ENCODE measurements at regions not wholly inside any gene's neighbourhood (a gene's known extent, or its start where the extent isn't known, plus 50 kb on each side); places are given as distances from the start of the nearest gene placed in this dataset.

DNA sequence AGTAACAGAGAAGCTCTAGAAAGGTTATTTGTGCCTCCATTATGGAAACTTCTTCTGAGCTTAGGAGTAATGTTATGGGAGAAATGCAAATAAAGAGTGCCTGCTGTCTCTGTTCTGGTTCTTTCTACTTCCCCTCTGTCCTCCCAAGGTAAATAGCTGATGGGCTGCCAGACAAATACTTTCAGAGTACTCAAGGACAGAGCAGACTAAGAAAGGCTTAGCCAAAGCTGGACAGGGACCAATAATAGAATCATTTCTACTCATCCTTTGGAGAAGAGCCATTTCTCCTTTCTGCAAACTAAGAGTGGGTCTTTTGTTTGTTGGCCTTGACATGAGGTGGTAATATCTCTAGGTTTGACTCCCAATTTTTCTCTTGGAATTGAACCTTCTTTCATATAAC is 136.1 kb downstream of the MID1IP1 start:
- no peak for ATAC-seq
- TF ChIP-seq, protein P1, sequence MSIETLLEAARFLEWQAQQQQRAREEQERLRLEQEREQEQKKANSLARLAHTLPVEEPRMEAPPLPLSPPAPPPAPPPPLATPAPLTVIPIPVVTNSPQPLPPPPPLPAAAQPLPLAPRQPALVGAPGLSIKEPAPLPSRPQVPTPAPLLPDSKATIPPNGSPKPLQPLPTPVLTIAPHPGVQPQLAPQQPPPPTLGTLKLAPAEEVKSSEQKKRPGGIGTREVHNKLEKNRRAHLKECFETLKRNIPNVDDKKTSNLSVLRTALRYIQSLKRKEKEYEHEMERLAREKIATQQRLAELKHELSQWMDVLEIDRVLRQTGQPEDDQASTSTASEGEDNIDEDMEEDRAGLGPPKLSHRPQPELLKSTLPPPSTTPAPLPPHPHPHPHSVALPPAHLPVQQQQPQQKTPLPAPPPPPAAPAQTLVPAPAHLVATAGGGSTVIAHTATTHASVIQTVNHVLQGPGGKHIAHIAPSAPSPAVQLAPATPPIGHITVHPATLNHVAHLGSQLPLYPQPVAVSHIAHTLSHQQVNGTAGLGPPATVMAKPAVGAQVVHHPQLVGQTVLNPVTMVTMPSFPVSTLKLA (conservative IDR thresholded peaks at IDR 0.05): no peak
- TF ChIP-seq CEBPB (tag; IDR thresholded peaks at IDR 0.05) (no peak), PHF20 (IDR thresholded peaks at IDR 0.05; ENCODE audit: partially characterized antibody) (no peak), KDM4B (IDR thresholded peaks at IDR 0.05; ENCODE audit: borderline replicate concordance in 2 of 2, low read depth in 1 of 2) (no peak), TARDBP (IDR thresholded peaks at IDR 0.05) (no peak), FOXK2 (conservative IDR thresholded peaks at IDR 0.05 in 1 of 2, IDR thresholded peaks at IDR 0.05 in 1 of 2; ENCODE audit: low read depth in 2 of 2) (no peak)
- TF ChIP-seq, protein P2, sequence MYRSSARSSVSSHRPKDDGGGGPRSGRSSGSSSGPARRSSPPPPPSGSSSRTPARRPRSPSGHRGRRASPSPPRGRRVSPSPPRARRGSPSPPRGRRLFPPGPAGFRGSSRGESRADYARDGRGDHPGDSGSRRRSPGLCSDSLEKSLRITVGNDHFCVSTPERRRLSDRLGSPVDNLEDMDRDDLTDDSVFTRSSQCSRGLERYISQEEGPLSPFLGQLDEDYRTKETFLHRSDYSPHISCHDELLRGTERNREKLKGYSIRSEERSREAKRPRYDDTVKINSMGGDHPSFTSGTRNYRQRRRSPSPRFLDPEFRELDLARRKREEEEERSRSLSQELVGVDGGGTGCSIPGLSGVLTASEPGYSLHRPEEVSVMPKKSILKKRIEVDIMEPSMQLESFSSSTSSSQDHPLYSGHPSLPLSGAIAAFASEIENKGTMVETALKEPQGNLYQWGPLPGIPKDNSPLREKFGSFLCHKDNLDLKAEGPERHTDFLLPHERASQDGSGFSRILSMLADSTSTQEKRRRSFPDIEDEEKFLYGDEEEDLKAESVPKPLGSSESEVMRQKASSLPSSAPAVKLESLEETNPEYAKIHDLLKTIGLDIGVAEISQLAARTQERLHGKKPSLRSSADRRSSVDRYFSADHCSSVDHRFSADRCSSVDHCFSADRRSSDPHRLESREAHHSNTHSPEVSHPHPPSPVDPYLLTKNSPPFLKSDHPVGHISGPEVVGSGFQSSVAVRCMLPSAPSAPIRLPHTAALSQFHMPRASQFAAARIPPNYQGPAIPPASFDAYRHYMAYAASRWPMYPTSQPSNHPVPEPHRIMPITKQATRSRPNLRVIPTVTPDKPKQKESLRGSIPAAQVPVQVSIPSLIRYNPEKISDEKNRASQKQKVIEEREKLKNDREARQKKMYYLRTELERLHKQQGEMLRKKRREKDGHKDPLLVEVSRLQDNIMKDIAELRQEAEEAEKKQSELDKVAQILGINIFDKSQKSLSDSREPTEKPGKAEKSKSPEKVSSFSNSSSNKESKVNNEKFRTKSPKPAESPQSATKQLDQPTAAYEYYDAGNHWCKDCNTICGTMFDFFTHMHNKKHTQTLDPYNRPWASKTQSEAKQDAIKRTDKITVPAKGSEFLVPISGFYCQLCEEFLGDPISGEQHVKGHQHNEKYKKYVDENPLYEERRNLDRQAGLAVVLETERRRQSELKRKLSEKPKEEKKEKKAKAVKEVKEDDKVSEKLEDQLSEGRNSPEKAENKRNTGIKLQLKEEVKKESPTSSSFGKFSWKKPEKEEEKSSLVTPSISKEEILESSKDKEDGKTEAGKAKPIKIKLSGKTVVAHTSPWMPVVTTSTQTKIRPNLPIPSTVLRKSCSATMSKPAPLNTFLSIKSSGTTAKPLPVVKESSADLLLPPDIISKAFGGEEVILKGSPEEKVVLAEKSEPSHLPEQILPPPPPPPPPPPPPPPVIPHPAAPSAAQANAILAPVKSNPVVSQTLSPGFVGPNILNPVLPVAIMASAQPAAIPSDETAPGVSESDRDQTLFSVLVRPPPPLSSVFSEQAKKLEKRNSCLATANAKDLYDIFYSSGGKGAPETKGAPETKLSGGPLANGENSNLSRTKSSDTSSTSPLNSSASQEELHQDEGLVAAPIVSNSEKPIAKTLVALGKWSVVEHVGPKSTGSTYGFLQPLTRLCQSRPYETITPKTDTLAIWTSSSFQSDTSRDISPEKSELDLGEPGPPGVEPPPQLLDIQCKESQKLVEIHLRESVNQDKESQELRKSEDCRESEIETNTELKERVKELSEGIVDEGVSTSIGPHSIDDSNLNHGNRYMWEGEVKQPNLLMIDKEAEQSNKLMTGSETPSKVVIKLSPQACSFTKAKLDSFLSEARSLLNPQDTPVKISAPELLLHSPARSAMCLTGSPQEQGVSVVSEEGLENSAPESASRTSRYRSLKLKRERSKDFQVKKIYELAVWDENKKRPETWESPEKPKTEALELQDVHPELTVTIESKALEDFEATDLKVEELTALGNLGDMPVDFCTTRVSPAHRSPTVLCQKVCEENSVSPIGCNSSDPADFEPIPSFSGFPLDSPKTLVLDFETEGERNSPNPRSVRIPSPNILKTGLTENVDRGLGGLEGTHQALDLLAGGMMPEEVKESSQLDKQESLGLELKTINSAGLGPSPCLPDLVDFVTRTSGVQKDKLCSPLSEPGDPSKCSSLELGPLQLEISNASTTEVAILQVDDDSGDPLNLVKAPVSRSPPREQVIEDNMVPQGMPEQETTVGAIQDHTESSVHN (IDR thresholded peaks at IDR 0.05; ENCODE audit: borderline replicate concordance in 1 of 2, low read depth in 1 of 2): no peak
- TF ChIP-seq, protein P3, sequence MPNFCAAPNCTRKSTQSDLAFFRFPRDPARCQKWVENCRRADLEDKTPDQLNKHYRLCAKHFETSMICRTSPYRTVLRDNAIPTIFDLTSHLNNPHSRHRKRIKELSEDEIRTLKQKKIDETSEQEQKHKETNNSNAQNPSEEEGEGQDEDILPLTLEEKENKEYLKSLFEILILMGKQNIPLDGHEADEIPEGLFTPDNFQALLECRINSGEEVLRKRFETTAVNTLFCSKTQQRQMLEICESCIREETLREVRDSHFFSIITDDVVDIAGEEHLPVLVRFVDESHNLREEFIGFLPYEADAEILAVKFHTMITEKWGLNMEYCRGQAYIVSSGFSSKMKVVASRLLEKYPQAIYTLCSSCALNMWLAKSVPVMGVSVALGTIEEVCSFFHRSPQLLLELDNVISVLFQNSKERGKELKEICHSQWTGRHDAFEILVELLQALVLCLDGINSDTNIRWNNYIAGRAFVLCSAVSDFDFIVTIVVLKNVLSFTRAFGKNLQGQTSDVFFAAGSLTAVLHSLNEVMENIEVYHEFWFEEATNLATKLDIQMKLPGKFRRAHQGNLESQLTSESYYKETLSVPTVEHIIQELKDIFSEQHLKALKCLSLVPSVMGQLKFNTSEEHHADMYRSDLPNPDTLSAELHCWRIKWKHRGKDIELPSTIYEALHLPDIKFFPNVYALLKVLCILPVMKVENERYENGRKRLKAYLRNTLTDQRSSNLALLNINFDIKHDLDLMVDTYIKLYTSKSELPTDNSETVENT (CRISPR knock-in tag; IDR thresholded peaks at IDR 0.05): no peak

More for the DNA sequence above, 136.1 kb downstream of the MID1IP1 start:
- H3K79me2 ChIP-seq (ENCODE audit: control insufficient read depth, insufficient read depth, low read length): no peaks in the 10 kb centered on the region
- no peaks in the 10 kb centered on the region for H3K36me3 ChIP-seq (ENCODE audit: control insufficient read depth, insufficient read depth, low read length)
- FAIRE-seq (no peak), DNase-seq (ENCODE audit: extremely low read depth in 1 of 4, low spot score in 3 of 4) (no peak)
- H4K20me1 ChIP-seq (replicated peaks; ENCODE audit: control insufficient read depth, insufficient read depth, low read length): no peaks in the 10 kb centered on the region
- H3K9me3 ChIP-seq (replicated peaks; ENCODE audit: control insufficient read depth, insufficient read depth, low read depth, low read length): no peaks in the 10 kb centered on the region
- H3K4me2 ChIP-seq (ENCODE audit: insufficient read depth, low read length): no peak overlapping the region
- H3K27me3 ChIP-seq (ENCODE audit: control insufficient read depth in 2 of 2, insufficient read depth in 2 of 2, low read length in 2 of 2): no peaks in the 10 kb centered on the region
- H3K9me1 ChIP-seq (ENCODE audit: control insufficient read depth, insufficient read depth, low read length): no peaks in the 10 kb centered on the region
- no TSS peak for BruUV-seq (replicated peaks)
- intact Hi-C loops (cut with micrococcal nuclease): no loop called here
- ChIA-PET CTCF (ENCODE audit: low intra/inter-chr PET ratio) (no interaction called here), POLR2A (no interaction called here)
- no peak overlapping the region for H3K4me3 ChIP-seq
- H3K4me1 ChIP-seq (replicated peaks in 1 of 2; ENCODE audit: control insufficient read depth in 2 of 2, insufficient read depth in 2 of 2, low read length in 2 of 2): no peaks in the 10 kb centered on the region
- H2AFZ ChIP-seq (ENCODE audit: low read depth, low read length): no peak overlapping the region
- in situ Hi-C loops (cut with MboI): no loop called here
- no peak overlapping the region for H3K27ac ChIP-seq (ENCODE audit: extremely low read depth, low read depth, low read length)
- no peak overlapping the region for H3K9ac ChIP-seq (ENCODE audit: insufficient read depth in 1 of 2, low read depth in 2 of 2, low read length in 2 of 2)
